ENCODE measurements at regions not wholly inside any gene's neighbourhood (a gene's known extent, or its start where the extent isn't known, plus 50 kb on each side); places are given as distances from the start of the nearest gene placed in this dataset.
"Not testable (repeated sequence)": the region's sequence is repeated elsewhere in the genome, so short reads cannot be mapped to it uniquely, and the experiment has no call there.

DNA sequence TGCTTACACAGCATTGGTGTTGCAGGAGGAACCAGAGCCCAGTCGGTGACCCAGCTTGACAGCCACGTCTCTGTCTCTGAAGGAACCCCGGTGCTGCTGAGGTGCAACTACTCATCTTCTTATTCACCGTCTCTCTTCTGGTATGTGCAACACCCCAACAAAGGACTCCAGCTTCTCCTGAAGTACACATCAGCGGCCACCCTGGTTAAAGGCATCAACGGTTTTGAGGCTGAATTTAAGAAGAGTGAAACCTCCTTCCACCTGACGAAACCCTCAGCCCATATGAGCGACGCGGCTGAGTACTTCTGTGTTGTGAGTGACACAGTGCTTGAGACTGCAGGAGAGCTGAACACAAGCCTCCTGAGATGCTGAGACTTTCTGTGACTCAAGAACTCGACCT, 173.3 kb upstream of the OR4E1 start:
- Mint-ChIP-seq H3K4me1 (peaks cover 14% of the 10 kb centered on the region), H3K27me3 (peaks cover 13% of the 10 kb centered on the region), H3K36me3 (ENCODE audit: low read depth) (peaks cover 25% of the 10 kb centered on the region), H3K27ac (peak overlapping the region; percentile 87), H3K4me3 (peak overlapping the region; percentile 84)
- DNase-seq (peak; percentile 54), ATAC-seq (peak; percentile 65)
- not testable (repeated sequence) for H3K9me3 Mint-ChIP-seq (ENCODE audit: low read depth)
- ChIA-PET CTCF (interaction anchor here (0.9 to 6.1 kb wide), 10 partner anchors 10 to 748 kb away, joined by 3 to 77 read pairs (median 3); no protein-coding TSS in a partner anchor), POLR2A (interaction anchor here (0.6 to 0.7 kb wide), 2 partner anchors 10 to 1104 kb away, joined by 3 read pairs; no protein-coding TSS in a partner anchor)
- intact Hi-C loops (cut with DNase I, micrococcal nuclease), result loop anchor here (1.0 to 5.0 kb wide), 3 partner anchors 660 to 710 kb away; no protein-coding TSS in a partner anchor

DNA sequence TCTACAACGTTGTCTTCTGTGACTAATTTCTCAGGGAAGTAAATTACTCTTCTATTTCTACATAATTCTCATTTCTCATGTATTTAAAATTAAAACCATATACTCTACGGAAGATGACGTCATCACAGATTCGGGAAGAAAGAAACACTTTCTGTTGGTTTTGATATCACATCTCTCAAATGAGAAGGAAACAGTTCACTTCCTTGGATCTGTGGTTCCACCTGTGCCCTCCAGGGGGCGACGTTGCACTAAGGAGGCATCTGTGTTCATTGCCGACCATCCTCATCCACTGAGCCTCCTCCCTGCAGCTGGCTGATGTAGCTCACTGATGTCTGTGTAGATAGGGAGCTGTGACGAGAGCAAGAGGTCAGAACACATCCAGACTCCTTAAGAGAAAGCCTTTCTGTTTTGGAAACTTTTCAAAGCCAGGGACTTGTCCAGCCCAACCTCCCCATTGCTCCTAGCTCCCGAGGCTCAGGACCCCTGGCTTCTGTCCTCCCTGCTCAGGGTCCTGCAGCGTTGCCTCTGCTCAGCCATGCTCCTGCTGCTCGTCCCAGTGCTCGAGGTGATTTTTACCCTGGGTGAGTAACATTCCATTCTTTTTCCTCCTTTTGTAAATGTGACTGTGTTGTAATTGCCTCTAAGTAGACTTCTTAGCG, 172.7 kb upstream of the OR4E1 start:
- Mint-ChIP-seq H3K27ac (peak overlapping the region; percentile 87), H3K27me3 (peaks cover 13% of the 10 kb centered on the region), H3K36me3 (ENCODE audit: low read depth) (peaks cover 23% of the 10 kb centered on the region), H3K4me3 (peak overlapping the region; percentile 84), H3K9me3 (ENCODE audit: low read depth) (no peaks in the 10 kb centered on the region), H3K4me1 (peaks cover 12% of the 10 kb centered on the region)
- DNase-seq, result peak; percentile 86
- peak; percentile 81 for ATAC-seq
- intact Hi-C loops (cut with DNase I, micrococcal nuclease), result loop anchor here (1.0 to 5.0 kb wide), 3 partner anchors 661 to 710 kb away; no protein-coding TSS in a partner anchor
- CTCF ChIA-PET, result interaction anchor here (0.9 to 6.1 kb wide), 9 partner anchors 11 to 748 kb away, joined by 3 to 77 read pairs (median 3); no protein-coding TSS in a partner anchor
- POLR2A ChIA-PET, result interaction anchor here (0.6 kb wide), 2 partner anchors 9 to 661 kb away, joined by 3 to 4 read pairs; no protein-coding TSS in a partner anchor

DNA sequence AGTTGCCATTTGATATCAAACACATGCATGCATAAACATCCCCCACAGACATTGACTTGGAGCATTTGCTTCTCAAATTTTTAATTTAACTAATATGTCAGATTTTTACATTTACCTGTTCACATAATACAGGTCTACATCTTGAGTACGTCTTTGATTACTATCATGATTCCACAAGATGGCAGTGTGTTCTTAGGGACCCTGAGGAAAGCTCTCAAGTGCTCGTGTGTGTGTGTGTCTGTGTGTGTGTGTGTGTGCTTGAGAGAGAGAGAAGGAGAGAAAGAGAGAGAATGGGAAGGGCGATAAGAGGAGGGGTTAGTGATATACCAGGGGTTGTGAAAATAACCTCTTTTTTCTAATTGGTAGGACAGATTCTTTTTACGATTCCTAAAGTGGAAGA, 167.1 kb upstream of the OR4E1 start:
- H3K27ac Mint-ChIP-seq, result peak overlapping the region; percentile 18
- peak overlapping the region; percentile 27 for H3K4me3 Mint-ChIP-seq
- peaks cover 5% of the 10 kb centered on the region for H3K27me3 Mint-ChIP-seq
- ChIA-PET CTCF (interaction anchor here (1.4 to 2.2 kb wide), 4 partner anchors 9 to 729 kb away, joined by 4 to 11 read pairs (median 6); no protein-coding TSS in a partner anchor), POLR2A (no interaction called here)
- ATAC-seq (peak; percentile 68), DNase-seq (no peak)
- intact Hi-C loops (cut with DNase I, micrococcal nuclease), result no loop called here
- H3K4me1 Mint-ChIP-seq, result peaks cover 7% of the 10 kb centered on the region
- no peaks in the 10 kb centered on the region for H3K36me3 Mint-ChIP-seq (ENCODE audit: low read depth)
- H3K9me3 Mint-ChIP-seq (ENCODE audit: low read depth), result no peaks in the 10 kb centered on the region

DNA sequence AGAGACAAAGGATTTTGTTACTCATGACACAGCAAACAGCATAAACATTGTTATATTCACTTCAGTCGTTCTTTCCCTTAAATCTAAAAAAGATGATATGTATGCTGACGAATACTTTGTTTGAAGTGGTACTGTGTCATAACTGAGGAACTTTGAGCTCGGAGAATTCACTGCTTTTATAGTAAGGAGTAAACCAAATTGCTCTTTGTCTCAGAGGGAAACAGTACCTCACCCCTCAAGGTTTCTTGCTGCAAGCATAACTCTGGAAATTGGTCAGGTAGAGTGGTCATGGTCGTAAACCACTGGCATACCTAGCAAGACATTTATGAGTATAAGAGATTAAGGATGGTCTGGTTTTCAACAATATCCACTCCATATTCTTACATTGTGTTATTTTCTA, 160.2 kb upstream of the OR4E1 start:
- no peaks in the 10 kb centered on the region for H3K4me1 Mint-ChIP-seq
- intact Hi-C loops (cut with DNase I, micrococcal nuclease), result no loop called here
- H3K4me3 Mint-ChIP-seq, result no peak overlapping the region
- CTCF ChIA-PET, result interaction anchor here (4.1 kb wide), 1 partner anchor 9 kb away, joined by 13 read pairs; no protein-coding TSS in a partner anchor
- H3K36me3 Mint-ChIP-seq (ENCODE audit: low read depth), result no peaks in the 10 kb centered on the region
- POLR2A ChIA-PET, result no interaction called here
- H3K9me3 Mint-ChIP-seq (ENCODE audit: low read depth), result peaks cover 2% of the 10 kb centered on the region
- peaks cover 18% of the 10 kb centered on the region for H3K27me3 Mint-ChIP-seq
- H3K27ac Mint-ChIP-seq, result no peak overlapping the region
- peak; percentile 47 for ATAC-seq
- DNase-seq, result no peak

DNA sequence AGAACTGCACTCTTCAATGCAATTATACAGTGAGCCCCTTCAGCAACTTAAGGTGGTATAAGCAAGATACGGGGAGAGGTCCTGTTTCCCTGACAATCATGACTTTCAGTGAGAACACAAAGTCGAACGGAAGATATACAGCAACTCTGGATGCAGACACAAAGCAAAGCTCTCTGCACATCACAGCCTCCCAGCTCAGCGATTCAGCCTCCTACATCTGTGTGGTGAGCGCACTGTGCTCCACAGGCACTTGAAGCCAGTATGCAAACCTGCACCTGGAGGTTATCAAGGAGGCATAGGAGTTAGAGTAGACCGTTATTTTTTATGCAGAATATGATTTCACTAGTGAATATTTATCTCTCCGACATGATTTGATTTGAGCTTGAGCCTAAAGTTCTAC, 152.2 kb upstream of the OR4E1 start:
- Mint-ChIP-seq H3K4me3 (peak overlapping the region; percentile 52), H3K9me3 (ENCODE audit: low read depth) (no peaks in the 10 kb centered on the region), H3K36me3 (ENCODE audit: low read depth) (no peaks in the 10 kb centered on the region), H3K27ac (no peak overlapping the region), H3K4me1 (peaks cover 8% of the 10 kb centered on the region), H3K27me3 (peaks cover 22% of the 10 kb centered on the region)
- POLR2A ChIA-PET, result interaction anchor here (1.0 kb wide), 1 partner anchor 699 kb away, joined by 4 read pairs; no protein-coding TSS in a partner anchor
- CTCF ChIA-PET, result interaction anchor here (1.1 to 2.6 kb wide), 3 partner anchors 19 to 58 kb away, joined by 4 to 11 read pairs (median 8); no protein-coding TSS in a partner anchor
- ATAC-seq (no peak), DNase-seq (no peak)
- intact Hi-C loops (cut with DNase I, micrococcal nuclease), result no loop called here

DNA sequence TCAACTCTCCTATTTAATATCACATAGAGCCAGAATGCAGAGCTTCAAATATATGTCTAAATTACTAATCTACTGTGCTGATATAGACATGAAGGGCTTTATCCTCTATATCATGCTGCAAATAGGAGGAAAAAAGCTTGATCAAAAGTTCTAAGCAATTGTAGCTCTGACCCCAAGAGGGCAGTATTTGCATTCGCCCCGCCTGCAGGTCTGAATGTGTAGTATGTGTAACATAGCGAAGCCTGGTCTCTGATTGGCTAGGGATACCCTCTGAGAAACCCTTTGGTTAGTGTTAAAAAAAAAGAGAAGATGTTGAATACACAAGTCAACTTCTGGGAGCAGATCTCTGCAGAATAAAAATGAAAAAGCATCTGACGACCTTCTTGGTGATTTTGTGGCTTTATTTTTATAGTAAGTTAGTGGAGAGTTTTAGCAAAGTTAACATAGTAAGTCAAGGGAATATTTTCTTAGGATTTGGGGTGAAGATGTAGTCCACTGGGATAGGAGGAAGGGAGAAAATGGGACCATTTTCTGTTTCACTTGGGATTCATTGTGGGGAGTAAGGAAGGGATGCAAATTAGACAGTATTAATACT, 151.6 kb upstream of the OR4E1 start:
- Mint-ChIP-seq H3K36me3 (ENCODE audit: low read depth) (no peaks in the 10 kb centered on the region), H3K27ac (peak overlapping the region; percentile 3), H3K27me3 (peaks cover 22% of the 10 kb centered on the region), H3K4me3 (peak overlapping the region; percentile 52), H3K4me1 (peaks cover 8% of the 10 kb centered on the region), H3K9me3 (ENCODE audit: low read depth) (no peaks in the 10 kb centered on the region)
- DNase-seq (peak; percentile 73), ATAC-seq (peak; percentile 99)
- CTCF ChIA-PET, result interaction anchor here (0.6 to 2.6 kb wide), 22 partner anchors 9 to 1350 kb away, joined by 3 to 13 read pairs (median 4); no protein-coding TSS in a partner anchor
- POLR2A ChIA-PET, result interaction anchor here (0.6 to 0.7 kb wide), 2 partner anchors 29 to 348 kb away, joined by 3 to 5 read pairs; partner anchors contain the start of genes RAB2B and TOX4
- intact Hi-C loops (cut with DNase I, micrococcal nuclease), result no loop called here

DNA sequence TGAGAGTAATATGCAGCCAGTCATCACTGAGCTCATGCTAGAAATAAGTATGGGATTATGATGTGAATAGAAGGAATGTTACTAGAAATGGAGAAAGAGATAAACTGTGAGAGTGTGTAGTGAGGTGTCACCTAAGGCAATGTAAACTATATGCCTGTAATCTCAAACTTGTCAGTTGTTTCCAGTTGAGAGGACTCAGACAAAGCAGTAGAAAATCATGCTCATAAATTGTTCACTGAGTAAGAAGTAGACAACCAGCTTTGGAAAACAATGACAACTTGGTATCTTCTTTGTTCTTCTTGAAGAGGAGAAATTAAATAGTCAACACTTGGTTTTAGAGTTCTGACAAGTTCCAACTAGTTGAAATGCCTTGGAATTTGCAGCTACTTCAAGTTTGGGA, 148.5 kb upstream of the OR4E1 start:
- ATAC-seq, result no peak
- peaks cover 14% of the 10 kb centered on the region for H3K27me3 Mint-ChIP-seq
- no peak for DNase-seq
- CTCF ChIA-PET, result interaction anchor here (0.7 to 1.5 kb wide), 3 partner anchors 54 to 99 kb away, joined by 3 to 6 read pairs (median 3); no protein-coding TSS in a partner anchor
- no peak overlapping the region for H3K27ac Mint-ChIP-seq
- no peak overlapping the region for H3K4me3 Mint-ChIP-seq
- H3K4me1 Mint-ChIP-seq, result peaks cover 8% of the 10 kb centered on the region
- no peaks in the 10 kb centered on the region for H3K36me3 Mint-ChIP-seq (ENCODE audit: low read depth)
- POLR2A ChIA-PET, result no interaction called here
- peaks cover 3% of the 10 kb centered on the region for H3K9me3 Mint-ChIP-seq (ENCODE audit: low read depth)
- intact Hi-C loops (cut with DNase I, micrococcal nuclease), result no loop called here

DNA sequence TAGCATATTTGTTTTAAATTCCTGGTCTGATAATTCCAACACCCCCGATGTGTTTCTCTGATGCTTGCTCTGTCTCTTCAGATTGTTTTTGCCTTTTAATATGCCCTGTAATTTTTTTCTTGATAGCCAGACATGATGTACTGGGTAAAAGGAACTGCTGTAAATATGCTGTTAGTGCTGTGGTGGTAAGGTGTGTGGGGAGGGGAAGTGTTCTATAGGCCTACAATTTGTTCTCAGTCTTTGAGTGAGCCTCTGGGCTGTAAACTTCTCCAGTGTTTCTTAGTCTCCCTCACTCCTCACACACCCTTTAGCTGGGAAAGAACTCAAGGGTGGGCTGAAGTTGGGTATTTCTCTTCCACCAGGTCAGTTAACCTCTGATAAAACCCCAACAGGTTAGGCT, 147.0 kb upstream of the OR4E1 start:
- H3K27ac Mint-ChIP-seq, result no peak overlapping the region
- H3K4me1 Mint-ChIP-seq, result peaks cover 7% of the 10 kb centered on the region

DNA sequence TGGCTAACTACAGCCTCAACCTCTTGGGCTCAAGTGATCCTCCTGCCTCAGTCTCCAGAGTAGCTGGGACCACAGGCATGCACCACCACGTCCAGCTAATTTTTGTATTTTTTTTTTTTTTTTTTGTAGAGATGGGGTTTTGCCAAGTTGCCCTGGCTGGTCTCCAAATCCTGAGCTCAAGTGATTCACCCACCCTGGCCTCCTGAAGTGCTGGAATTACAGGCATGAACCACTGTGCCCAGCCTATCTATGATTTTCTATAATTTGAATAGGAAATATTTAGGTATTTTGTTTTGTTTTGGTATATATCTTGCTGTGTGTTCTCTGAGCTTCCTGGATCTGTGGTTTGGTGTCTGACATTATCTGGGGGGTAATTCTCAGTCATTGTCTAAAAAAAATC, 146.3 kb upstream of the OR4E1 start:
- POLR2A ChIA-PET; intact Hi-C loops (cut with DNase I, micrococcal nuclease); ATAC-seq; H3K4me3 Mint-ChIP-seq; DNase-seq; H3K36me3 Mint-ChIP-seq (ENCODE audit: low read depth); H3K4me1 Mint-ChIP-seq; H3K27me3 Mint-ChIP-seq; H3K9me3 Mint-ChIP-seq (ENCODE audit: low read depth); H3K27ac Mint-ChIP-seq: not testable (repeated sequence)
- CTCF ChIA-PET, result interaction anchor here (1.2 kb wide), 2 partner anchors 19 to 32 kb away, joined by 3 read pairs; no protein-coding TSS in a partner anchor

More for the DNA sequence above, 147.0 kb upstream of the OR4E1 start:
- Mint-ChIP-seq H3K36me3 (ENCODE audit: low read depth) (no peaks in the 10 kb centered on the region), H3K27me3 (peaks cover 9% of the 10 kb centered on the region), H3K9me3 (ENCODE audit: low read depth) (peaks cover 8% of the 10 kb centered on the region), H3K4me3 (no peak overlapping the region)
- POLR2A ChIA-PET, result interaction anchor here (0.7 kb wide), 1 partner anchor 764 kb away, joined by 4 read pairs; no protein-coding TSS in a partner anchor
- intact Hi-C loops (cut with DNase I, micrococcal nuclease), result no loop called here
- CTCF ChIA-PET, result interaction anchor here (0.6 to 1.2 kb wide), 3 partner anchors 13 to 32 kb away, joined by 3 read pairs; no protein-coding TSS in a partner anchor
- ATAC-seq (no peak), DNase-seq (no peak)

DNA sequence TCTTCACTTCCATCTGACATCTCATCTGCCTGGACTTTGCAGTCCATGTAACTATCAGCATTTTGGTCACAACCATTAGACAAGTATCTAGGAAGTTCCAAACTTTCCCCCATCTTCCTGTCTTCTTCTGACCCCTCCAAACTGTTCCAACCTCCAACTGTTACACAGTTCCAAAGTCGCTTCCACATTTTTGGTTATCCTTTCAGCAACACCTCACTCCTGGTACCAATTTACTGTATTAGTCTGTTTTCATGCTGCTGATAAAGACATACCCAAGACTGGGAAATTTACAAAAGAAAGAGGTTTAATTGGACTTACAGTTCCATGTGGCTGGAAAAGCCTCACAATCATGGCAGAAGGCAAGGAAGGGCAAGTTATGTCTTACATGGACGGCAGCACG, 143.4 kb upstream of the OR4E1 start:
- CTCF ChIA-PET, result interaction anchor here (1.0 to 1.5 kb wide), 2 partner anchors 8 to 10 kb away, joined by 3 to 7 read pairs; no protein-coding TSS in a partner anchor
- DNase-seq; H3K9me3 Mint-ChIP-seq (ENCODE audit: low read depth); H3K4me1 Mint-ChIP-seq; H3K36me3 Mint-ChIP-seq (ENCODE audit: low read depth); H3K27me3 Mint-ChIP-seq; H3K27ac Mint-ChIP-seq; ATAC-seq; POLR2A ChIA-PET; intact Hi-C loops (cut with DNase I, micrococcal nuclease); H3K4me3 Mint-ChIP-seq: not testable (repeated sequence)

DNA sequence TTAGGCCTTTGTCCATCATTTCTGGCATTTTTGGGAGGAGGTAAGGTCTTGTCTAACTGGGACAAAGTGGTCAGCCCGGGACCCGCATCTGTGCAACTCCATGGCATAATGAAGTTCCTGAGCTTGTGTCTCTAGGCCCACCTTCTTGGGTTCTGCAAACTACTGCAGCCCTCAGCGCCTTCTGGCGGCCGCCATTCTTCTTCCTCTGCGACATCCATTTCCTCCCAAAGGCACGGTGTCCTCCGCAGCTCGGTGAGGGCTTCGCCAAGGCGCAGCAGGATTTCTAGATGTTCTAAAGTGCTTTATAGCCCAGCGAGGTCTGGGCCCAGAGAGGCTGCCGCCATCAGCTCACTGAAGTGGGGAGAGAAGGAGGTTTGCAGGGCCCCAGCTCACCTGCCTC, 134.4 kb upstream of the OR4E1 start:
- H3K36me3 Mint-ChIP-seq (ENCODE audit: low read depth), result no peaks in the 10 kb centered on the region
- ChIA-PET POLR2A (no interaction called here), CTCF (no interaction called here)
- intact Hi-C loops (cut with DNase I, micrococcal nuclease), result no loop called here
- no peak overlapping the region for H3K27ac Mint-ChIP-seq
- H3K4me3 Mint-ChIP-seq, result no peak overlapping the region
- H3K4me1 Mint-ChIP-seq, result no peaks in the 10 kb centered on the region
- peaks cover 3% of the 10 kb centered on the region for H3K9me3 Mint-ChIP-seq (ENCODE audit: low read depth)
- no peak for DNase-seq
- no peak for ATAC-seq
- H3K27me3 Mint-ChIP-seq, result peaks cover 12% of the 10 kb centered on the region

Measured in activated CD4-positive, alpha-beta T cell treated with anti-CD3 and anti-CD28 coated beads for 36 hours (primary cell).